Astrocyte (in vitro differentiated cells and primary cell): ENCODE measurements at regions not wholly inside any gene's neighbourhood (a gene's known extent, or its start where the extent isn't known, plus 50 kb on each side); places are given as distances from the start of the nearest gene placed in this dataset.

Source experiments
- CTCF ChIP-seq: IDR thresholded peaks from 2 replicates; pipeline ENCODE4 v1.5.1; 2011; ENCODE audit warnings: low read depth, mild to moderate bottlenecking, inconsistent platforms, low read length, moderate library complexity; ENCODE audit not compliant: insufficient read depth
- EZH2 ChIP-seq: IDR thresholded peaks from 2 replicates; pipeline ENCODE4 v1.6.1; 2012; ENCODE audit warnings: mild to moderate bottlenecking, low read length, inconsistent platforms; ENCODE audit not compliant: insufficient read depth

- TF ChIP-seq CTCF = no peak
- no peak for TF ChIP-seq EZH2
Observed at GRCh38 chr1:81201779-81202178, 599.0 kb upstream of the ADGRL2 start.
